ENCODE measurements at regions not wholly inside any gene's neighbourhood (a gene's known extent, or its start where the extent isn't known, plus 50 kb on each side); places are given as distances from the start of the nearest gene placed in this dataset.

- Histone ChIP-seq H3K4me3 (replicated peaks in 1 of 3) (no peak overlapping the region), H3K27ac (no peak overlapping the region), H3K36me3 (no peaks in the 10 kb centered on the region), H3K27me3 (no peaks in the 10 kb centered on the region), H3K9me3 (no peaks in the 10 kb centered on the region), H3K4me1 (no peaks in the 10 kb centered on the region)
- intact Hi-C loops (cut with DNase I): no loop called here
- TF ChIP-seq CTCF (IDR thresholded peaks at IDR 0.05) (no peak), POLR2A (IDR thresholded peaks at IDR 0.05) (no peak)
- WGBS, 2 donors: 55 to 57% methylated on average over 2 of the region's 2 CpGs
- DNase-seq: no peak
Measured at GRCh38 chr1:29966526-29967045, 730.3 kb downstream of the PTPRU start.

DNA sequence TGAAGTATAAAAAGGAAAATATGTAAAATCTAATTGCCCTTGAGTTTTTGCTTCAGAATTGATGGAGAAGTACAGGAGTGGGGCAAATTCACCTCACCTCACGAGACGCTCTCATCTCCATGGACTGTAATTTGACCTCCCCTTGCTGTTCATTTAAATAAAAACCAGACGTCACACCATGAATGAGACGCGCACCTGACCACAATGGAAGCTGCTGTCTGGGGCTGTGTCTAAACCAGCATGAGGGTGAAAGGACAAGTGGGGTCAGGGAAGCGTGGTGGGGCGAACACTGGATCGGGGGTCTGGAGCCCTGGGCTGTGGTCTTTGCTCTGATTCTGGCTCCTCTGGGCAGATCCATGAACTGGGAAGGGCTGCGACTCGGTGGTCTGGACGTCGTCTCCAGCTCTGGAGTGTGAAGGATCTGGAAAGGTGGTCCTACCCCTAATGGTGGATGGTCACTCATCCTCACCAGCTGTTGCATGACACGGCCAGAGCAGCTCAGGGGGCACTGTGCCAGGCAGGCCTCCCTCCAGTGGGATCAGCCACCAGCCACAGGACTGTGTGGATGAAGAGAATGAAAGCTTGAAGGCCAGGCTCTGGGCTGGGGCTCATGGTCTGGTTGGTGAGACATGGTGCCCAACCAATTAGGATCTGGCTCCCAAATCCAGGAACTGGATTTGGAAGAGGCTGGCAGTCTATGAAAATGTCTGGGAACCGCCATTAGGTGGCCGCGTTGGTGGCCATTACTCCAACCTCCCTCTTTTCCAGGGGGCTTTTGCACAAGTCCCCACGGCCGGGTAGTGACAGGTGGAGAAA lies 728.6 kb downstream of the PTPRU start:
- intact Hi-C loops (cut with DNase I): no loop called here
- Histone ChIP-seq H3K9me3 (no peaks in the 10 kb centered on the region), H3K4me3 (replicated peaks in 1 of 3) (no peak overlapping the region), H3K27me3 (no peaks in the 10 kb centered on the region), H3K4me1 (no peaks in the 10 kb centered on the region), H3K27ac (no peak overlapping the region), H3K36me3 (no peaks in the 10 kb centered on the region)
- TF ChIP-seq POLR2A (IDR thresholded peaks at IDR 0.05): no peak
- TF ChIP-seq CTCF (IDR thresholded peaks at IDR 0.05): no peak
- DNase-seq: no peak
- WGBS, 2 donors: 61 to 68% methylated on average over 17 to 18 of the region's 18 CpGs

GRCh38 chr1:29963946-29964345 lies 727.6 kb downstream of the PTPRU start:
- Histone ChIP-seq H3K4me3 (replicated peaks in 1 of 3) (no peak overlapping the region), H3K27me3 (no peaks in the 10 kb centered on the region), H3K27ac (no peak overlapping the region), H3K4me1 (no peaks in the 10 kb centered on the region), H3K9me3 (no peaks in the 10 kb centered on the region), H3K36me3 (no peaks in the 10 kb centered on the region)
- no peak for DNase-seq
- intact Hi-C loops (cut with DNase I): no loop called here
- TF ChIP-seq POLR2A (IDR thresholded peaks at IDR 0.05) (no peak), CTCF (IDR thresholded peaks at IDR 0.05) (no peak)
- 82 to 88% methylated on average over 7 of the region's 7 CpGs for WGBS, 2 donors

- no peaks in the 10 kb centered on the region for H3K36me3 ChIP-seq
- H3K4me3 ChIP-seq (replicated peaks in 1 of 3): no peak overlapping the region
- H3K4me1 ChIP-seq: no peaks in the 10 kb centered on the region
- H3K27me3 ChIP-seq: no peaks in the 10 kb centered on the region
- 46 to 60% methylated on average over 2 to 3 of the region's 3 CpGs for WGBS, 2 donors
- intact Hi-C loops (cut with DNase I): no loop called here
- no peak overlapping the region for H3K27ac ChIP-seq
- no peaks in the 10 kb centered on the region for H3K9me3 ChIP-seq
- DNase-seq: no peak
- TF ChIP-seq POLR2A (IDR thresholded peaks at IDR 0.05) (no peak), CTCF (IDR thresholded peaks at IDR 0.05) (no peak)
Measured at GRCh38 chr1:29962831-29963247, 726.5 kb downstream of the PTPRU start.

DNA sequence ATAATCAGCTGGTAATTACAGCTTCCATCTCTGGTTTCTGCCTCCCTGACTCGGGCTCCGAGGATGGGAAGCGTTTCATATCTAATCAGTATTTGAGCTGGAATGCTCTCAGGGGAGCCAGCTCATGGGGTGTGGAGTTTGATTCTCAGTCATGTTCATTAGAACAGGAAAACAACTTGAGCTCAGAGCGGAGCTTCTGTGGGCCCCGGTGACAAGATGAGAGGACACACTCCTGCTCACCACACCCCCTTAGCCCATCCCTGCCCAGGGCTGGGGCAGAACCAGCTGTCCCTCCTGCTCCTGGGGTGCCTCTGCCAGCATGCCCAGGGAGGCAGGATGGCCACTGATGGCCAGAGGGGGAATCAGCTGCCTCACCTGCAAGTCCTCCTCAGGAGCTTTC lies 726.0 kb downstream of the PTPRU start:
- H3K36me3 ChIP-seq: no peaks in the 10 kb centered on the region
- H3K27me3 ChIP-seq: no peaks in the 10 kb centered on the region
- no peak for TF ChIP-seq CTCF (IDR thresholded peaks at IDR 0.05)
- TF ChIP-seq POLR2A (IDR thresholded peaks at IDR 0.05): no peak
- no peak overlapping the region for H3K4me3 ChIP-seq (replicated peaks in 1 of 3)
- no peak overlapping the region for H3K27ac ChIP-seq
- WGBS, 2 donors: 60 to 63% methylated on average over 4 to 5 of the region's 5 CpGs
- intact Hi-C loops (cut with DNase I): no loop called here
- no peak for DNase-seq
- no peaks in the 10 kb centered on the region for H3K9me3 ChIP-seq
- no peaks in the 10 kb centered on the region for H3K4me1 ChIP-seq

Data from thyroid gland (tissue), 4 donors.